Erythroblast (primary cell): ENCODE measurements at regions not wholly inside any gene's neighbourhood (a gene's known extent, or its start where the extent isn't known, plus 50 kb on each side); places are given as distances from the start of the nearest gene placed in this dataset.

ENCODE experiments used
- GATA1 ChIP-seq: IDR thresholded peaks from 2 replicates; pipeline ENCODE4 v1.6.1; 2011; ENCODE audit warnings: low read depth, mild to moderate bottlenecking, control low read depth, low read length, moderate library complexity
- POLR2A ChIP-seq: IDR thresholded peaks from 2 replicates; pipeline ENCODE4 v1.6.1; 2011; ENCODE audit warnings: mild to moderate bottlenecking, low read length

DNA sequence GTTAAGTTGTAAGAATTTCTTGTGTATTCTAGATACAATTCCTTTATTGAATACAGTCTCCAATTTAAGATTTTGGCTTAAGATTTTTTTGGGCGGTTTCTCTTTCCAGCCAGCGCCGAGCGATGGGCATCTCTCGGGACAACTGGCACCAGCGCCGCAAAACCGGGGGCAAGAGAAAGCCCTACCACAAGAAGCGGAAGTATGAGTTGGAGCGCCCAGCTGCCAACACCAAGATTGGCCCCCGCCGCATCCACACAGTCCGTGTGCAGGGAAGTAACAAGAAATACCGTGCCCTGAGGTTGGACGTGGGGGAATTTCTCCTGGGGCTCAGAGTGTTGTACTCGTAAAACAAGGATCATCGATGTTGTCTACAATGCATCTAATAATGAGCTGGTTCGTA lies 278.7 kb upstream of the TARS1 start:
- TF ChIP-seq POLR2A (no peak), GATA1 (no peak)
